HG03342 (cell line): ENCODE measurements at regions not wholly inside any gene's neighbourhood (a gene's known extent, or its start where the extent isn't known, plus 50 kb on each side); places are given as distances from the start of the nearest gene placed in this dataset.

Experiments used
- ATAC-seq: cut with Tn5 transposase; IDR thresholded peaks from one replicate; pipeline ENCODE4 v1.9.1; 2021; ENCODE audit warnings: mild to moderate bottlenecking, moderate library complexity; ENCODE audit not compliant: unreplicated experiment

GRCh38 chr13:80473695-80474094 lies 132.8 kb upstream of the SPRY2 start:
- ATAC-seq: no peak

GRCh38 chr13:80469853-80470381 lies 129.0 kb upstream of the SPRY2 start:
- no peak for ATAC-seq

GRCh38 chr13:80469105-80469852 lies 128.4 kb upstream of the SPRY2 start:
- no peak for ATAC-seq

DNA sequence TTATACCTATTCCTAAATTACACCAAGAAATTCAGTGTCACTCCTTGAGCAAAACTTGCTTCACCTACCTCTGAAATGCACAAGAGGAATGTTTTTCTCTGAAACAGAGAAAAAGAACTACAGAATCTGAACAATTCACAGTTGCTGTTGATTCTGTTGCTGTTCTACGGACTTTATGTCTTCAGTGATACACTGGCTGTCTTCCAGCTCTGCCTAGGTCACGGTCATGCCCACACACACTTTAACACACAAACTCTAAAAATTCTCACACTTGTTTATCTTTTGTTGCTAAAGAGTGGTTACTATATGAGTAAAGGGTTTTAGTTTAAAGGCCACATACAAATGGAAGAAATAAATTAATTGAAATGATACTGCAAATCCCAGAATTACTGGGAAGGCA lies 124.4 kb upstream of the SPRY2 start:
- no peak for ATAC-seq

DNA sequence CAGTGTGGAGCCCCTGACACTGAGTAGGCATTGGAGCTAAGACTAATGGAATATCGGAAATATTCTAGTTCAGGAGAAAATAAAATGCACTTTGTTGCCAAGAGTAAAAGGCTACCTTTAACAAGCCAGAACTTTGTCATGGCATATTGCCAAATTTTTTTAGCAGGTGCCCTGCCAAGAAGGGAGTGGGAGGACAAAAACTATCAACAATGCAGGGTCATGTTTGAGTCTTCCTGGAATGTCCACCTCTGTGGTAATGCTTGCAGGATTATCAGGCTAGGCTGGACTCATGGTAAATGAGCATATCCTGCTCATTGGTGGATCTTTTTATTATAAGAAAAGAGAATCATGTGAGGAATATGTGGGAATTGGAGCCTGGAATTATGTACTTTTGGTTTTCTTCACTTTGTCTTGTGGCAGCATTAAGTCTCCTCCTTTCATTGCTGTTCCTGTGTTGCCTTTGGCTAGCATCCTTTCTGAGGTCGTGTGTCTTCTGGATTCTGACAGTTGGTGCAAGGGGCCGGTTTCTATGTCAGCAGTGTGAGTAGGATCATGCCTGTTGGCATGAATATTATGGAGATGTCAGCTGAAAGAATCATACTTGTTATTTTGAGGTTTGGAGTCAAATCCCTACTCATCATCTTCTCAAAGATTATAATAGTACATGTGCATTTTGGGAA lies 122.9 kb upstream of the SPRY2 start:
- no peak for ATAC-seq

DNA sequence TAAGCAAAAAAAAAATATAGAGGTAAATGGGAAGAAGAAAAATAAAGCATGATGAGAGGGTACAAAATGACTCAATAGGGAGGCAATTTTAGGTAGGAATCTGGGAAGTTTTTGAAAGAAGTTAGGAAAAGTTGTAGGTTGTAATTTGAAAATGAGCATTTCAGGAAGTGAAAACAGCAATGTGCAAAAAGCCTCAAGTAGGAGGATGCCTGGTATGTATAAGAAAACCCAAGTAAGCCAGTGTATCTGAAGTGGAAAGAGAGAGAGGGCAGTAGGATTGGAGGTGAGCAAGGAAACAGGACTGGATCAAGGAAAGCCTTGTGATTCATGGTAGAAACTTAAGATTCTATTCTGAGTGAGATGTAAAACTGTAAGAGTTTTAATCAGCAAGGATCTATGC lies 121.6 kb upstream of the SPRY2 start:
- ATAC-seq: no peak

GRCh38 chr13:80462037-80462436 lies 121.1 kb upstream of the SPRY2 start:
- no peak for ATAC-seq

DNA sequence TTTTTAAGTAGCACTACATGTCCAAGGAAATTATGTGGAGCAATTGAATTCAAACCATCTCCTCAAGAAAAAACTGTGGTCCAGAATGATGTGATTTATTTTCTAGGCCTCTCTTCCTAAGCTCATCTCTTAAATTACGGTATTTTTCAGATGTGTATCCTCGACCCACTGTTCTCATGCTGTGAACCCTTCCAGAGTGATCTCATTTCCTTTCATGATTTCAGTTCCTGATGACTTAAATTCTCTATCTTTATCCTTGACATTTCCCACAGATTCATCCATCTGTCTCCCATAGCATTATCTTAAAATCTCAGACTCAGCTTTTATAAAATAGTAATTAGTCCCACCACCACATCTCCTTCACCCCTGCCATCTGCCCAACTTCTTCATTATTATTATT lies 117.6 kb upstream of the SPRY2 start:
- ATAC-seq: no peak

GRCh38 chr13:80454245-80454644 lies 113.3 kb upstream of the SPRY2 start:
- ATAC-seq: peak; percentile 72

- ATAC-seq: no peak
Observed at GRCh38 chr13:80452279-80452678, 111.4 kb upstream of the SPRY2 start.

GRCh38 chr13:80451641-80452040 lies 110.7 kb upstream of the SPRY2 start:
- ATAC-seq: no peak

- ATAC-seq: no peak
Observed at GRCh38 chr13:80450386-80450785, 109.5 kb upstream of the SPRY2 start.

- no peak for ATAC-seq
Observed at GRCh38 chr13:80448725-80449124, 107.8 kb upstream of the SPRY2 start.

GRCh38 chr13:80447747-80448146 lies 106.8 kb upstream of the SPRY2 start:
- no peak for ATAC-seq

- ATAC-seq: no peak
Observed at GRCh38 chr13:80444240-80445015, 103.5 kb upstream of the SPRY2 start.

DNA sequence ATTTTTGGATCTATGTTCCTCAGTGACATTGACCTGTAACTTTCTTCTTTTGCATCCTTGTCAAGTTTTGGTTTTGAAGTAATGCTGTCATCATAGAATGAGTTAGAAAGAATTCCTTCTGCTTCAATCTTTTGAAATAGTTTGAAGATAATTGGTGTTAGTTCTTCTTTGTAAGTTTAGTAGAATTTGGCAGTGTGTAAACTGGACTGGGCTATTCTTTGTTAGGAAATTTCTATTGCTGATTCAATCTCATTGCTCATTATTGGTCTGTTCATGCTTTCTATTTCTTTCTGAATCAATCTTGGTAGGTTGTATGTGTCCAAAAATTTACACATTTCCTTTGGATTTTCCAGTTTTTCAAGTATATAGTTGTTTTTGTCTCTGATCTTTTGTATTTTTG lies 101.7 kb upstream of the SPRY2 start:
- ATAC-seq: no peak

DNA sequence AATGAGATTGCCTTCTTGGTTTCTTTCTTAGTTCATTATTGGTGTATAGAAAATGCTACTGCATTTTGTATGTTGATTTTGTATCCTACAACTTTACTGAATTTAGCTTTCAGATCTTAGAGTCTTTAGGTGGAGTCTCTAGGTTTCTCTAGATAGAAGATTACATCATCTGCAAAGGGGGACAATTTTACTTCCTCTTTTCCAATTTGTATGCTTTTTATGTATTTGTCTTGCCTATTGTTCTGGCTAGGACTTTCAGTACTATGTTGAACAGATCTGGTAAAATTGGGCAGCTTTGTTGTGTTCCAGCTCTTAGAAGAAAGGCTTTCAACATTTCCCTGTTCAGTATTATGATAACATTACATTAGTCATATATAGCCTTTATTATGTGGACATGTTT lies 101.0 kb upstream of the SPRY2 start:
- ATAC-seq: peak; percentile 56

- ATAC-seq: no peak
Observed at GRCh38 chr13:80438521-80438920, 97.6 kb upstream of the SPRY2 start.

DNA sequence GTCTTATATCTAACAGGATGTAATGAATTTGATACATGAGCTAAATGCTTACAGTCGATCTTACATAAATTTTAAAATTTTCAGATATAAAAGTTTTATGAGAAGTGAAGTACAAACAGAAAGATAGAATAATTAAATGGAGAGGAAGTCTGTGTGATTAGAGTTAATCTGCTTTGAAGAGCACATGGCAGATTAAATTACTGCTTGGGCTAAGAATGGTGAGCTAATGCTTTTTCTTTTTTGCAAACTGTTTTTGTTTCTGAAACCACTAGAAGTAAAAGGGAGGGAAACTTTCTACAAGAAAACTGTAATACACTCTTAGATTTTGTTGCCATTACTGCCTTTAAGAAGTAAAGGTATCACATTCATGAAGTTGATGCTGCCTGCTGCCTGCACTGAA lies 96.3 kb upstream of the SPRY2 start:
- no peak for ATAC-seq

- ATAC-seq: no peak
Observed at GRCh38 chr13:80436571-80437169, 95.7 kb upstream of the SPRY2 start.

GRCh38 chr13:80430561-80430960 lies 89.6 kb upstream of the SPRY2 start:
- ATAC-seq: no peak
